H1 (cell line): ENCODE measurements at regions not wholly inside any gene's neighbourhood (a gene's known extent, or its start where the extent isn't known, plus 50 kb on each side); places are given as distances from the start of the nearest gene placed in this dataset.

Experiments
- CTCF ChIA-PET: fragments of 300-600 bp; sonication (Branson Sonifier 250); formaldehyde crosslinking; loops from one replicate; lab custom pipeline; 2021; ENCODE audit not compliant: partially characterized antibody; lab: Charles Lee
- POLR2A ChIA-PET: fragments of 300-600 bp; sonication (Branson Sonifier 250); formaldehyde crosslinking; loops from one replicate; lab custom pipeline; 2021; ENCODE audit warnings: inconsistent platforms; ENCODE audit not compliant: partially characterized antibody; lab: Charles Lee
- DNase-seq, 2 experiments: peaks; one replicate each; pipeline versions ENCODE4 v3.0.0 to v3.0.0-alpha.2; 2010 to 2022; ENCODE audit warnings: low spot score in 2 of 2, low read depth in 1 of 2, mixed read lengths in 1 of 2
- FAIRE-seq: peaks from 2 replicates; lab custom pipeline; 2011; peaks lifted over from hg19 to GRCh38; lab: Jason Lieb, UNC
- H2AFZ ChIP-seq: 2 replicates; pipeline ENCODE4 v1.8.1; 2012; ENCODE audit warnings: low read length, inconsistent platforms
- H2AK5ac ChIP-seq: 2 replicates; pipeline ENCODE4 v1.6.1; 2013; ENCODE audit warnings: low read depth, low read length
- H2BK120ac ChIP-seq: replicated peaks from 2 replicates; pipeline ENCODE3; 2013; ENCODE audit warnings: low read depth, low read length, inconsistent platforms
- H2BK12ac ChIP-seq: 2 replicates; pipeline ENCODE4 v1.6.1; 2013; ENCODE audit warnings: low read depth, low read length
- H2BK15ac ChIP-seq: 2 replicates; pipeline ENCODE4 v1.6.1; 2013; ENCODE audit warnings: low read length
- H2BK20ac ChIP-seq: 2 replicates; pipeline ENCODE4 v1.6.1; 2013; ENCODE audit warnings: low read length
- H2BK5ac ChIP-seq: 2 replicates; pipeline ENCODE4 v1.6.1; 2013; ENCODE audit warnings: low read depth, low read length
- H3K14ac ChIP-seq: 2 replicates; pipeline ENCODE4 v1.6.1; 2013; ENCODE audit warnings: inconsistent platforms; ENCODE audit not compliant: insufficient read length
- H3K18ac ChIP-seq: 2 replicates; pipeline ENCODE4 v1.6.1; 2013; ENCODE audit warnings: low read length; ENCODE audit errors: extremely low read depth
- H3K23ac ChIP-seq: 2 replicates; pipeline ENCODE4 v1.6.1; 2013; ENCODE audit warnings: inconsistent platforms; ENCODE audit not compliant: insufficient read length
- H3K23me2 ChIP-seq: 2 replicates; pipeline ENCODE4 v1.6.1; 2013; ENCODE audit warnings: low read depth, low read length
- H3K27ac ChIP-seq: 2 replicates; pipeline ENCODE4 v1.6.1; 2011; ENCODE audit warnings: low read depth, low read length, inconsistent platforms
- H3K27me3 ChIP-seq, 4 experiments: replicated peaks in 1 of 4; 1 replicate in 1 of 4; 2 replicates in 3 of 4; pipeline versions ENCODE4 v1.6.1 to v1.8.1; 2011 to 2013; ENCODE audit warnings: low read length in 3 of 4, mild to moderate bottlenecking in 3 of 4, inconsistent platforms in 2 of 4, mixed read lengths in 2 of 4, moderate library complexity in 1 of 4; ENCODE audit not compliant: control insufficient read depth in 3 of 4, insufficient read depth in 3 of 4; ENCODE audit errors: extremely low read depth in 1 of 4
- H3K36me3 ChIP-seq, 4 experiments: 2 replicates each; pipeline versions ENCODE4 v1.6.1 to v1.8.1; 2011 to 2013; ENCODE audit warnings: mild to moderate bottlenecking in 4 of 4, low read length in 3 of 4, moderate library complexity in 2 of 4, control low read depth in 1 of 4, inconsistent platforms in 1 of 4; ENCODE audit not compliant: insufficient read depth in 4 of 4, control insufficient read depth in 2 of 4
- H3K4ac ChIP-seq: replicated peaks from 2 replicates; pipeline ENCODE3; 2013; ENCODE audit warnings: low read length, low read depth, mixed read lengths, inconsistent platforms; ENCODE audit not compliant: insufficient read length
- H3K4me1 ChIP-seq, 4 experiments: replicated peaks in 1 of 4; 1 replicate in 1 of 4; 2 replicates in 3 of 4; pipeline versions ENCODE4 v1.6.1 to v1.8.1; 2011 to 2013; ENCODE audit warnings: low read length in 3 of 4, inconsistent platforms in 2 of 4, mixed read lengths in 1 of 4; ENCODE audit not compliant: insufficient read depth in 4 of 4, control insufficient read depth in 3 of 4
- H3K4me2 ChIP-seq, 2 experiments: 2 replicates each; pipeline versions ENCODE4 v1.6.1 to v1.8.1; 2011 to 2013; ENCODE audit warnings: low read depth in 2 of 2, low read length in 2 of 2, control low read depth in 1 of 2, inconsistent platforms in 1 of 2, mild to moderate bottlenecking in 1 of 2; ENCODE audit not compliant: insufficient read depth in 1 of 2
- H3K4me3 ChIP-seq, 4 experiments: fragments of 200-600, 300-600 bp in 1 of 4; sonication (generic), shearing (Covaris generic), sonication (Bioruptor Twin) in 1 of 4; 2 replicates each; pipeline versions ENCODE4 v1.5.1 to v1.8.1; 2011 to 2016; ENCODE audit warnings: low read length in 4 of 4, low read depth in 3 of 4, control low read depth in 2 of 4, inconsistent platforms in 2 of 4, mild to moderate bottlenecking in 2 of 4, mixed read lengths in 1 of 4, moderate library complexity in 1 of 4; ENCODE audit not compliant: insufficient read depth in 2 of 4; ENCODE audit errors: extremely low read depth in 1 of 4
- H3K56ac ChIP-seq: replicated peaks from 2 replicates; pipeline ENCODE3; 2013; ENCODE audit warnings: low read depth, mild to moderate bottlenecking, mixed read lengths, low read length, inconsistent platforms; ENCODE audit not compliant: insufficient read length
- H3K79me1 ChIP-seq: 2 replicates; pipeline ENCODE4 v1.6.1; 2013; ENCODE audit warnings: low read depth, low read length, control low read depth
- H3K79me2 ChIP-seq, 2 experiments: 2 replicates each; pipeline versions ENCODE4 v1.6.1 to v1.8.1; 2012 to 2013; ENCODE audit warnings: low read length in 2 of 2, mild to moderate bottlenecking in 2 of 2, inconsistent platforms in 1 of 2; ENCODE audit not compliant: insufficient read depth in 2 of 2, control insufficient read depth in 1 of 2
- H3K9ac ChIP-seq, 4 experiments: replicated peaks in 1 of 4; 1 replicate in 1 of 4; 2 replicates in 3 of 4; pipeline versions ENCODE4 v1.6.1 to v1.8.1; 2011 to 2013; ENCODE audit warnings: low read depth in 3 of 4, low read length in 3 of 4, control low read depth in 2 of 4, mild to moderate bottlenecking in 2 of 4, moderate library complexity in 2 of 4, inconsistent platforms in 1 of 4; ENCODE audit errors: extremely low read depth in 1 of 4
- H3K9me3 ChIP-seq, 2 experiments: 2 replicates each; pipeline versions ENCODE4 v1.6.1 to v1.8.1; 2012 to 2013; ENCODE audit warnings: mild to moderate bottlenecking in 2 of 2, moderate library complexity in 2 of 2, control low read depth in 1 of 2, inconsistent platforms in 1 of 2, low read depth in 1 of 2, low read length in 1 of 2, mixed read lengths in 1 of 2; ENCODE audit not compliant: insufficient read depth in 2 of 2
- H4K20me1 ChIP-seq, 2 experiments: replicated peaks in 1 of 2; 2 replicates each; pipeline versions ENCODE3 to v1.8.1; 2011 to 2013; ENCODE audit warnings: inconsistent platforms in 2 of 2, low read length in 2 of 2, mild to moderate bottlenecking in 1 of 2; ENCODE audit not compliant: insufficient read depth in 2 of 2, control insufficient read depth in 1 of 2
- H4K5ac ChIP-seq: 2 replicates; pipeline ENCODE4 v1.6.1; 2013; ENCODE audit warnings: low read length, low read depth, mixed read lengths, inconsistent platforms; ENCODE audit not compliant: insufficient read length
- H4K8ac ChIP-seq: 2 replicates; pipeline ENCODE4 v1.8.0; 2013; ENCODE audit warnings: mild to moderate bottlenecking, moderate library complexity, low read length, inconsistent platforms; ENCODE audit not compliant: insufficient read depth; ENCODE audit errors: extremely low read depth
- H4K91ac ChIP-seq: replicated peaks from 2 replicates; pipeline ENCODE3; 2013; ENCODE audit warnings: low read length, mixed read lengths, inconsistent platforms; ENCODE audit not compliant: insufficient read length
- JUN ChIP-seq: IDR thresholded peaks from 2 replicates; pipeline ENCODE4 v1.6.1; 2011; ENCODE audit warnings: low read depth, mild to moderate bottlenecking, improper control_type of control experiment, low read length
- KDM1A ChIP-seq: fragments of 200-600, 300-600 bp; sonication (generic); IDR thresholded peaks from 2 replicates; pipeline ENCODE4 v1.7.1; 2016; ENCODE audit warnings: mild to moderate bottlenecking, low read length, borderline replicate concordance
- WGBS, 2 experiments: shearing (Covaris generic) in 1 of 2; methylation state at CpG; one replicate each; pipeline versions ENCODE4 v1.1.6 to v1.1.7; 2013 to 2015; ENCODE audit warnings: low lambda C conversion rate in 2 of 2, mixed read lengths in 2 of 2, inconsistent platforms in 1 of 2, low coverage in 1 of 2, missing lambda C conversion rate in 1 of 2; ENCODE audit not compliant: insufficient replicate concordance in 2 of 2, insufficient coverage in 1 of 2, insufficient read length in 1 of 2; ENCODE audit errors: extremely low coverage in 1 of 2, missing lambda C conversion rate in 1 of 2; 5-methylcytosine and 5-hydroxymethylcytosine counted together

- Histone ChIP-seq H3K79me1 (no peaks in the 10 kb centered on the region), H3K4me2 (no peak overlapping the region), H2BK5ac (no peak overlapping the region), H3K23me2 (no peaks in the 10 kb centered on the region; the same call in 1 of the 2 replicates), H2AK5ac (no peak overlapping the region), H3K23ac (no peak overlapping the region)
- WGBS, 2 experiments, result 86% methylated on average over 1 of the region's 1 CpG; no CpG with 5 or more reads in 1 of the 2 experiments
- TF ChIP-seq JUN (no peak), KDM1A (no peak)
- TF ChIP-seq, all 59 proteins: peak for 0
- POLR2A ChIA-PET, result no interaction called here
- Histone ChIP-seq H3K9ac (no peak overlapping the region), H2BK15ac (no peak overlapping the region), H4K20me1 (no peaks in the 10 kb centered on the region), H3K36me3 (no peaks in the 10 kb centered on the region), H2BK12ac (no peak overlapping the region), H4K8ac (no peak overlapping the region), H3K18ac (no peak overlapping the region), H2BK20ac (no peak overlapping the region), H2BK120ac (no peak overlapping the region), H3K27me3 (no peaks in the 10 kb centered on the region), H3K56ac (no peak overlapping the region), H3K9me3 (no peaks in the 10 kb centered on the region), H4K5ac (no peak overlapping the region), H3K14ac (no peak overlapping the region), H3K4ac (no peak overlapping the region), H4K91ac (no peak overlapping the region), H2AFZ (no peak overlapping the region), H3K4me3 (no peak overlapping the region), H3K4me1 (no peaks in the 10 kb centered on the region), H3K27ac (no peak overlapping the region), H3K79me2 (no peaks in the 10 kb centered on the region)
- FAIRE-seq (no peak), DNase-seq (no peak)
- CTCF ChIA-PET, result interaction anchor here (1.6 kb wide), 1 partner anchor 19 kb away, joined by 4 read pairs; no protein-coding TSS in a partner anchor
These were observed 72.5 kb upstream of the RMDN2 start for GRCh38 chr2:37852585-37853014.
